ENCODE measurements at regions not wholly inside any gene's neighbourhood (a gene's known extent, or its start where the extent isn't known, plus 50 kb on each side); places are given as distances from the start of the nearest gene placed in this dataset.

- no peaks in the 10 kb centered on the region for H3K27me3 ChIP-seq (ENCODE audit: control insufficient read depth, insufficient read depth, low read length)
- H3K4me3 ChIP-seq (ENCODE audit: low read length in 3 of 3): no peak overlapping the region
- H3K9ac ChIP-seq (ENCODE audit: low read length in 3 of 3): no peak overlapping the region
- no peak overlapping the region for H3K27ac ChIP-seq (ENCODE audit: low read depth in 2 of 2, low read length in 2 of 2)
- peak; percentile 57 for FAIRE-seq
- no peak for DNase-seq
- no peaks in the 10 kb centered on the region for H3K36me3 ChIP-seq (ENCODE audit: control insufficient read depth in 2 of 3, insufficient read depth in 3 of 3, low read length in 3 of 3)
- no peak for TF ChIP-seq CTCF (IDR thresholded peaks at IDR 0.05; ENCODE audit: borderline replicate concordance, extremely low read depth, insufficient read depth)
- no peaks in the 10 kb centered on the region for H3K9me3 ChIP-seq (ENCODE audit: control insufficient read depth in 2 of 3, insufficient read depth in 1 of 3, low read length in 3 of 3)
- H3K4me1 ChIP-seq (ENCODE audit: control insufficient read depth in 2 of 3, insufficient read depth in 2 of 3, low read depth in 1 of 3, low read length in 3 of 3): no peaks in the 10 kb centered on the region
- intact Hi-C loops (cut with DNase I): no loop called here
Measured at GRCh38 chr1:195197116-195197515, 1411.1 kb downstream of the KCNT2 start.

GRCh38 chr1:195195423-195196057, 1412.7 kb downstream of the KCNT2 start:
- FAIRE-seq (no peak), DNase-seq (no peak)
- intact Hi-C loops (cut with DNase I): no loop called here
- no peak for TF ChIP-seq CTCF (IDR thresholded peaks at IDR 0.05; ENCODE audit: borderline replicate concordance, extremely low read depth, insufficient read depth)
- Histone ChIP-seq H3K27ac (ENCODE audit: low read depth in 2 of 2, low read length in 2 of 2) (no peak overlapping the region), H3K9me3 (ENCODE audit: control insufficient read depth in 2 of 3, insufficient read depth in 1 of 3, low read length in 3 of 3) (no peaks in the 10 kb centered on the region), H3K4me3 (ENCODE audit: low read length in 3 of 3) (no peak overlapping the region), H3K36me3 (ENCODE audit: control insufficient read depth in 2 of 3, insufficient read depth in 3 of 3, low read length in 3 of 3) (no peaks in the 10 kb centered on the region), H3K4me1 (ENCODE audit: control insufficient read depth in 2 of 3, insufficient read depth in 2 of 3, low read depth in 1 of 3, low read length in 3 of 3) (no peaks in the 10 kb centered on the region), H3K9ac (ENCODE audit: low read length in 3 of 3) (no peak overlapping the region), H3K27me3 (ENCODE audit: control insufficient read depth, insufficient read depth, low read length) (no peaks in the 10 kb centered on the region)

- intact Hi-C loops (cut with DNase I): no loop called here
- Histone ChIP-seq H3K4me3 (ENCODE audit: low read length in 3 of 3) (no peak overlapping the region), H3K27me3 (ENCODE audit: control insufficient read depth, insufficient read depth, low read length) (no peaks in the 10 kb centered on the region), H3K9ac (ENCODE audit: low read length in 3 of 3) (no peak overlapping the region), H3K27ac (ENCODE audit: low read depth in 2 of 2, low read length in 2 of 2) (no peak overlapping the region), H3K4me1 (ENCODE audit: control insufficient read depth in 2 of 3, insufficient read depth in 2 of 3, low read depth in 1 of 3, low read length in 3 of 3) (no peaks in the 10 kb centered on the region), H3K9me3 (ENCODE audit: control insufficient read depth in 2 of 3, insufficient read depth in 1 of 3, low read length in 3 of 3) (no peaks in the 10 kb centered on the region), H3K36me3 (ENCODE audit: control insufficient read depth in 2 of 3, insufficient read depth in 3 of 3, low read length in 3 of 3) (no peaks in the 10 kb centered on the region)
- TF ChIP-seq CTCF (IDR thresholded peaks at IDR 0.05; ENCODE audit: borderline replicate concordance, extremely low read depth, insufficient read depth): no peak
- FAIRE-seq: no peak
- DNase-seq: no peak
Measured at GRCh38 chr1:195193134-195193533, 1415.1 kb downstream of the KCNT2 start.

- FAIRE-seq (peak; percentile 46), DNase-seq (no peak)
- H3K9me3 ChIP-seq (ENCODE audit: control insufficient read depth in 2 of 3, insufficient read depth in 1 of 3, low read length in 3 of 3): no peaks in the 10 kb centered on the region
- intact Hi-C loops (cut with DNase I): no loop called here
- H3K27ac ChIP-seq (ENCODE audit: low read depth in 2 of 2, low read length in 2 of 2): no peak overlapping the region
- no peak for TF ChIP-seq CTCF (IDR thresholded peaks at IDR 0.05; ENCODE audit: borderline replicate concordance, extremely low read depth, insufficient read depth)
- no peaks in the 10 kb centered on the region for H3K27me3 ChIP-seq (ENCODE audit: control insufficient read depth, insufficient read depth, low read length)
- no peaks in the 10 kb centered on the region for H3K36me3 ChIP-seq (ENCODE audit: control insufficient read depth in 2 of 3, insufficient read depth in 3 of 3, low read length in 3 of 3)
- H3K4me3 ChIP-seq (ENCODE audit: low read length in 3 of 3): no peak overlapping the region
- no peak overlapping the region for H3K9ac ChIP-seq (ENCODE audit: low read length in 3 of 3)
- no peaks in the 10 kb centered on the region for H3K4me1 ChIP-seq (ENCODE audit: control insufficient read depth in 2 of 3, insufficient read depth in 2 of 3, low read depth in 1 of 3, low read length in 3 of 3)
Measured at GRCh38 chr1:195188821-195189220, 1419.4 kb downstream of the KCNT2 start.

All from kidney (tissue), 13 donors.